ENCODE measurements at regions not wholly inside any gene's neighbourhood (a gene's known extent, or its start where the extent isn't known, plus 50 kb on each side); places are given as distances from the start of the nearest gene placed in this dataset.
"Not testable (repeated sequence)": the region's sequence is repeated elsewhere in the genome, so short reads cannot be mapped to it uniquely, and the experiment has no call there.

- TF ChIP-seq, protein P1, sequence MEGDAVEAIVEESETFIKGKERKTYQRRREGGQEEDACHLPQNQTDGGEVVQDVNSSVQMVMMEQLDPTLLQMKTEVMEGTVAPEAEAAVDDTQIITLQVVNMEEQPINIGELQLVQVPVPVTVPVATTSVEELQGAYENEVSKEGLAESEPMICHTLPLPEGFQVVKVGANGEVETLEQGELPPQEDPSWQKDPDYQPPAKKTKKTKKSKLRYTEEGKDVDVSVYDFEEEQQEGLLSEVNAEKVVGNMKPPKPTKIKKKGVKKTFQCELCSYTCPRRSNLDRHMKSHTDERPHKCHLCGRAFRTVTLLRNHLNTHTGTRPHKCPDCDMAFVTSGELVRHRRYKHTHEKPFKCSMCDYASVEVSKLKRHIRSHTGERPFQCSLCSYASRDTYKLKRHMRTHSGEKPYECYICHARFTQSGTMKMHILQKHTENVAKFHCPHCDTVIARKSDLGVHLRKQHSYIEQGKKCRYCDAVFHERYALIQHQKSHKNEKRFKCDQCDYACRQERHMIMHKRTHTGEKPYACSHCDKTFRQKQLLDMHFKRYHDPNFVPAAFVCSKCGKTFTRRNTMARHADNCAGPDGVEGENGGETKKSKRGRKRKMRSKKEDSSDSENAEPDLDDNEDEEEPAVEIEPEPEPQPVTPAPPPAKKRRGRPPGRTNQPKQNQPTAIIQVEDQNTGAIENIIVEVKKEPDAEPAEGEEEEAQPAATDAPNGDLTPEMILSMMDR (IDR thresholded peaks at IDR 0.05; ENCODE audit: control extremely low read depth, extremely low read depth, low read depth, missing control alignments): no peak
- DNase-seq (ENCODE audit: extremely low spot score): no peak
- ChIA-PET POLR2A (no interaction called here), CTCF (interaction anchor here (0.7 to 28.7 kb wide), 4 partner anchors 11 to 226 kb away, joined by 3 to 578 read pairs (median 12); no protein-coding TSS in a partner anchor)
Observed at GRCh38 chr11:12058425-12059115, 50.1 kb upstream of the DKK3 start.

- DNase-seq (ENCODE audit: extremely low spot score); POLR2A ChIA-PET: not testable (repeated sequence)
- CTCF ChIA-PET: interaction anchor here (1.2 to 28.7 kb wide), 5 partner anchors 12 to 225 kb away, joined by 4 to 578 read pairs (median 11); no protein-coding TSS in a partner anchor
Observed at GRCh38 chr11:12059144-12059543, 50.7 kb upstream of the DKK3 start.

- no peak for DNase-seq (ENCODE audit: extremely low spot score)
- ChIA-PET POLR2A (no interaction called here), CTCF (interaction anchor here (1.2 to 28.7 kb wide), 5 partner anchors 13 to 224 kb away, joined by 4 to 578 read pairs (median 11); no protein-coding TSS in a partner anchor)
- TF ChIP-seq, protein P1 (IDR thresholded peaks at IDR 0.05; ENCODE audit: control extremely low read depth, extremely low read depth, low read depth, missing control alignments): no peak
Observed at GRCh38 chr11:12060385-12060985, 49.9 kb upstream of the MICAL2 start.

Data from GM10248 (cell line).